ENCODE measurements at regions not wholly inside any gene's neighbourhood (a gene's known extent, or its start where the extent isn't known, plus 50 kb on each side); places are given as distances from the start of the nearest gene placed in this dataset.
A peak's percentile ranks its signal among the peaks of the same experiment; 100 is the strongest.

GRCh38 chr7:10804770-10805169 lies 168.9 kb upstream of the PHF14 start:
- no peak for DNase-seq

GRCh38 chr7:10815546-10815945 lies 158.1 kb upstream of the PHF14 start:
- no peak for DNase-seq

GRCh38 chr7:10821156-10821555 lies 152.5 kb upstream of the PHF14 start:
- no peak for DNase-seq

GRCh38 chr7:10824154-10824553 lies 149.5 kb upstream of the PHF14 start:
- no peak for DNase-seq

- no peak for DNase-seq
Measured at GRCh38 chr7:10838228-10838627, 135.4 kb upstream of the PHF14 start.

GRCh38 chr7:10845225-10845624 lies 128.4 kb upstream of the PHF14 start:
- no peak for DNase-seq

GRCh38 chr7:10855583-10855982 lies 118.1 kb upstream of the PHF14 start:
- DNase-seq = no peak

- no peak for DNase-seq
Measured at GRCh38 chr7:10860516-10860915, 113.2 kb upstream of the PHF14 start.

- no peak for DNase-seq
Measured at GRCh38 chr7:10863476-10863875, 110.2 kb upstream of the PHF14 start.

- DNase-seq = no peak
Measured at GRCh38 chr7:10874666-10875065, 99.0 kb upstream of the PHF14 start.

- no peak for DNase-seq
Measured at GRCh38 chr7:10875080-10875479, 98.6 kb upstream of the PHF14 start.

- no peak for DNase-seq
Measured at GRCh38 chr7:10888861-10889260, 84.8 kb upstream of the PHF14 start.

GRCh38 chr7:10889266-10889898 lies 84.3 kb upstream of the PHF14 start:
- DNase-seq = peak; percentile 56

- no peak for DNase-seq
Measured at GRCh38 chr7:10908600-10908999, 65.1 kb upstream of the PHF14 start.

GRCh38 chr7:10910447-10910846 lies 63.2 kb upstream of the PHF14 start:
- no peak for DNase-seq

GRCh38 chr7:10912077-10912476 lies 61.6 kb upstream of the PHF14 start:
- no peak for DNase-seq

- DNase-seq = no peak
Measured at GRCh38 chr7:10913457-10913856, 60.2 kb upstream of the PHF14 start.

- no peak for DNase-seq
Measured at GRCh38 chr7:10918093-10918590, 55.5 kb upstream of the PHF14 start.

GRCh38 chr7:10919923-10920322 lies 53.7 kb upstream of the PHF14 start:
- no peak for DNase-seq

Data from activated CD4-positive, alpha-beta T cell treated with anti-CD3 and anti-CD28 coated beads for 48 hours (primary cell).